GM18502 (cell line): ENCODE measurements at regions not wholly inside any gene's neighbourhood (a gene's known extent, or its start where the extent isn't known, plus 50 kb on each side); places are given as distances from the start of the nearest gene placed in this dataset.
"Not testable (repeated sequence)": the region's sequence is repeated elsewhere in the genome, so short reads cannot be mapped to it uniquely, and the experiment has no call there.

Experiments used
- ATAC-seq: cut with Tn5 transposase; IDR thresholded peaks from one replicate; pipeline ENCODE4 v1.9.1; 2021; ENCODE audit warnings: mild to moderate bottlenecking; ENCODE audit not compliant: unreplicated experiment, poor library complexity

GRCh38 chrX:96176921-96177320, 507.7 kb upstream of the DIAPH2 start:
- ATAC-seq: no peak

GRCh38 chrX:96181605-96182004, 503.0 kb upstream of the DIAPH2 start:
- no peak for ATAC-seq

- ATAC-seq: peak; percentile 49
Observed at GRCh38 chrX:96182366-96182765, 502.3 kb upstream of the DIAPH2 start.

GRCh38 chrX:96183391-96183790, 501.3 kb upstream of the DIAPH2 start:
- ATAC-seq: no peak

- ATAC-seq: no peak
Observed at GRCh38 chrX:96183843-96184242, 500.8 kb upstream of the DIAPH2 start.

GRCh38 chrX:96204928-96205327, 479.7 kb upstream of the DIAPH2 start:
- no peak for ATAC-seq

- no peak for ATAC-seq
Observed at GRCh38 chrX:96211953-96212352, 472.7 kb upstream of the DIAPH2 start.

GRCh38 chrX:96214681-96215080, 470.0 kb upstream of the DIAPH2 start:
- ATAC-seq: not testable (repeated sequence)

GRCh38 chrX:96224279-96224678, 460.4 kb upstream of the DIAPH2 start:
- ATAC-seq: no peak

GRCh38 chrX:96244955-96245354, 439.7 kb upstream of the DIAPH2 start:
- no peak for ATAC-seq

- no peak for ATAC-seq
Observed at GRCh38 chrX:96246436-96246835, 438.2 kb upstream of the DIAPH2 start.
